Head of caudate nucleus (tissue), 42 donors: ENCODE measurements at regions not wholly inside any gene's neighbourhood (a gene's known extent, or its start where the extent isn't known, plus 50 kb on each side); places are given as distances from the start of the nearest gene placed in this dataset.
A peak's percentile ranks its signal among the peaks of the same experiment; 100 is the strongest.

ENCODE experiments used
- DNase-seq, 42 donors: peaks; one replicate each; pipeline versions ENCODE4 v3.0.0 to v3.0.0-alpha.2; 2020 to 2021; ENCODE audit warnings: mixed read lengths in 7 of 42
- intact Hi-C: fragments of 100-400 bp; cut with DNase I; formaldehyde crosslinking; loops from one replicate; pipeline ENCODE4 v1.15.0; 2022

GRCh38 chr3:43997316-43997715 lies 244.4 kb upstream of the TOPAZ1 start:
- DNase-seq, result no peak
- intact Hi-C loops, result loop anchor here (5.0 kb wide), 1 partner anchor 140 kb away; no protein-coding TSS in a partner anchor

GRCh38 chr3:43997788-43998369 lies 243.8 kb upstream of the TOPAZ1 start:
- peak in 16 of 42 donors; percentile 32 to 60 (median 45) for DNase-seq
- intact Hi-C loops, result loop anchor here (5.0 kb wide), 1 partner anchor 141 kb away; no protein-coding TSS in a partner anchor

- intact Hi-C loops, result loop anchor here (5.0 kb wide), 1 partner anchor 141 kb away; no protein-coding TSS in a partner anchor
- DNase-seq, result peak in 2 of 42 donors; percentile 26 to 41
Observed at GRCh38 chr3:43998370-43998835, 243.3 kb upstream of the TOPAZ1 start.

GRCh38 chr3:43998836-43999727 lies 242.6 kb upstream of the TOPAZ1 start:
- peak in 39 of 42 donors; percentile 38 to 91 (median 75) for DNase-seq
- intact Hi-C loops, result loop anchor here (5.0 kb wide), 1 partner anchor 142 kb away; no protein-coding TSS in a partner anchor

GRCh38 chr3:43999728-44000319 lies 241.9 kb upstream of the TOPAZ1 start:
- DNase-seq, result peak in 1 of 42 donors; percentile 16
- intact Hi-C loops, result loop anchor here (5.0 to 10.0 kb wide), 2 partner anchors 65 to 143 kb away; no protein-coding TSS in a partner anchor

GRCh38 chr3:44000586-44000985 lies 241.1 kb upstream of the TOPAZ1 start:
- intact Hi-C loops, result loop anchor here (10.0 kb wide), 1 partner anchor 64 kb away; no protein-coding TSS in a partner anchor
- no peak for DNase-seq

- DNase-seq, result peak in 2 of 42 donors; percentile 18 to 28
- intact Hi-C loops, result loop anchor here (10.0 kb wide), 1 partner anchor 64 kb away; no protein-coding TSS in a partner anchor
Observed at GRCh38 chr3:44001072-44001471, 240.6 kb upstream of the TOPAZ1 start.

- intact Hi-C loops, result loop anchor here (10.0 kb wide), 1 partner anchor 61 kb away; no protein-coding TSS in a partner anchor
Observed at GRCh38 chr3:44003801-44004200, 237.9 kb upstream of the TOPAZ1 start.

GRCh38 chr3:44011680-44012079 lies 230.0 kb upstream of the TOPAZ1 start:
- no peak for DNase-seq
- intact Hi-C loops, result no loop called here

More at GRCh38 chr3:44003801-44004200, 237.9 kb upstream of the TOPAZ1 start:
- no peak for DNase-seq

- peak in 3 of 42 donors; percentile 22 to 50 (median 40) for DNase-seq
- intact Hi-C loops, result no loop called here
Observed at GRCh38 chr3:44012160-44012899, 229.4 kb upstream of the TOPAZ1 start.

- DNase-seq, result peak in 3 of 42 donors; percentile 29 to 57 (median 44)
- intact Hi-C loops, result no loop called here
Observed at GRCh38 chr3:44013967-44014366, 227.7 kb upstream of the TOPAZ1 start.

- intact Hi-C loops, result no loop called here
- DNase-seq, result no peak
Observed at GRCh38 chr3:44015170-44015569, 226.5 kb upstream of the TOPAZ1 start.

GRCh38 chr3:44016818-44017217 lies 224.9 kb upstream of the TOPAZ1 start:
- peak in 1 of 42 donors; percentile 36 for DNase-seq
- intact Hi-C loops, result no loop called here

- peak in 4 of 42 donors; percentile 31 to 66 (median 44) for DNase-seq
- intact Hi-C loops, result no loop called here
Observed at GRCh38 chr3:44018926-44019325, 222.8 kb upstream of the TOPAZ1 start.

- intact Hi-C loops, result no loop called here
- DNase-seq, result peak in 8 of 42 donors; percentile 18 to 68 (median 45)
Observed at GRCh38 chr3:44019736-44020135, 221.9 kb upstream of the TOPAZ1 start.

GRCh38 chr3:44020143-44020542 lies 221.5 kb upstream of the TOPAZ1 start:
- peak in 2 of 42 donors; percentile 2 to 13 for DNase-seq
- intact Hi-C loops, result no loop called here

GRCh38 chr3:44021651-44022594 lies 219.8 kb upstream of the TOPAZ1 start:
- intact Hi-C loops, result no loop called here
- peak in 10 of 42 donors; percentile 38 to 65 (median 44) for DNase-seq
